ENCODE measurements at regions not wholly inside any gene's neighbourhood (a gene's known extent, or its start where the extent isn't known, plus 50 kb on each side); places are given as distances from the start of the nearest gene placed in this dataset.

GRCh38 chr7:19248681-19249080 lies 103.5 kb upstream of the FERD3L start:
- no peak for ATAC-seq (ENCODE audit: low read depth)
- H4K20me1 ChIP-seq (ENCODE audit: control insufficient read depth, insufficient read depth, low read length, poor library complexity, severe bottlenecking): no peaks in the 10 kb centered on the region
- ChIA-PET CTCF (no interaction called here), POLR2A (no interaction called here)
- H3K4me2 ChIP-seq (replicated peaks; ENCODE audit: low read depth, low read length, poor library complexity, severe bottlenecking): no peak overlapping the region
- Mint-ChIP-seq H3K4me3 (no peak overlapping the region), H3K27ac (no peak overlapping the region), H3K27me3 (no peaks in the 10 kb centered on the region), H3K9me3 (ENCODE audit: insufficient read depth) (no peaks in the 10 kb centered on the region), H3K4me1 (no peaks in the 10 kb centered on the region)
- no peak overlapping the region for H3K4me3 ChIP-seq (ENCODE audit: control extremely low read depth in 1 of 5, extremely low read depth in 1 of 5, insufficient read depth in 1 of 5, low read depth in 2 of 5, low read length in 4 of 5)
- no peak overlapping the region for H3K9ac ChIP-seq (ENCODE audit: low read length)
- no peaks in the 10 kb centered on the region for H3K79me2 ChIP-seq (ENCODE audit: control insufficient read depth, insufficient read depth, low read length)
- no peaks in the 10 kb centered on the region for H3K36me3 ChIP-seq (replicated peaks in 1 of 2; ENCODE audit: control extremely low read depth in 1 of 2, control insufficient read depth in 1 of 2, extremely low read depth in 1 of 2, insufficient read depth in 2 of 2, low read length in 1 of 2)
- no peak overlapping the region for H3K27ac ChIP-seq (ENCODE audit: low read length in 2 of 2)
- no peaks in the 10 kb centered on the region for H3K27me3 ChIP-seq (replicated peaks in 1 of 4; ENCODE audit: control extremely low read depth in 1 of 4, control insufficient read depth in 3 of 4, insufficient read depth in 4 of 4, low read length in 3 of 4)
- peaks cover 0 to 3% (median 0%) of the 10 kb centered on the region in 3 donors for H3K9me3 ChIP-seq (ENCODE audit: control extremely low read depth in 1 of 3, control insufficient read depth in 2 of 3, insufficient read depth in 1 of 3, low read length in 2 of 3)
- H3K4me1 ChIP-seq (ENCODE audit: control insufficient read depth in 2 of 2, insufficient read depth in 2 of 2, low read length in 2 of 2): no peaks in the 10 kb centered on the region
- no CpG with 5 or more reads among the region's 2 CpGs for WGBS (ENCODE audit: insufficient coverage)
- no peak for DNase-seq
- H2AFZ ChIP-seq (ENCODE audit: insufficient read depth, low read depth, low read length, poor library complexity, severe bottlenecking): no peak overlapping the region
- TF ChIP-seq CTCF (IDR thresholded peaks at IDR 0.05): no peak
- TF ChIP-seq EZH2 (IDR thresholded peaks at IDR 0.05; ENCODE audit: borderline replicate concordance, insufficient read depth, low read depth, low read length, poor library complexity, severe bottlenecking): no peak
- intact Hi-C loops (cut with micrococcal nuclease): no loop called here

- Mint-ChIP-seq H3K9me3 (ENCODE audit: insufficient read depth) (peaks cover under 1% of the 10 kb centered on the region), H3K27ac (no peak overlapping the region), H3K4me1 (no peaks in the 10 kb centered on the region), H3K27me3 (no peaks in the 10 kb centered on the region), H3K4me3 (no peak overlapping the region)
- no peaks in the 10 kb centered on the region for H3K36me3 ChIP-seq (replicated peaks in 1 of 2; ENCODE audit: control extremely low read depth in 1 of 2, control insufficient read depth in 1 of 2, extremely low read depth in 1 of 2, insufficient read depth in 2 of 2, low read length in 1 of 2)
- H3K9me3 ChIP-seq (ENCODE audit: control extremely low read depth in 1 of 3, control insufficient read depth in 2 of 3, insufficient read depth in 1 of 3, low read length in 2 of 3): peaks cover 0 to 3% (median 0%) of the 10 kb centered on the region in 3 donors
- H3K4me3 ChIP-seq (ENCODE audit: control extremely low read depth in 1 of 5, extremely low read depth in 1 of 5, insufficient read depth in 1 of 5, low read depth in 2 of 5, low read length in 4 of 5): no peak overlapping the region
- no peak overlapping the region for H3K4me2 ChIP-seq (replicated peaks; ENCODE audit: low read depth, low read length, poor library complexity, severe bottlenecking)
- no peak overlapping the region for H3K27ac ChIP-seq (ENCODE audit: low read length in 2 of 2)
- TF ChIP-seq CTCF (IDR thresholded peaks at IDR 0.05) (no peak), EZH2 (IDR thresholded peaks at IDR 0.05; ENCODE audit: borderline replicate concordance, insufficient read depth, low read depth, low read length, poor library complexity, severe bottlenecking) (no peak)
- POLR2A ChIA-PET: no interaction called here
- no peak overlapping the region for H3K9ac ChIP-seq (ENCODE audit: low read length)
- H2AFZ ChIP-seq (ENCODE audit: insufficient read depth, low read depth, low read length, poor library complexity, severe bottlenecking): no peak overlapping the region
- CTCF ChIA-PET: no interaction called here
- H3K4me1 ChIP-seq (ENCODE audit: control insufficient read depth in 2 of 2, insufficient read depth in 2 of 2, low read length in 2 of 2): no peaks in the 10 kb centered on the region
- intact Hi-C loops (cut with micrococcal nuclease): no loop called here
- no peak for ATAC-seq (ENCODE audit: low read depth)
- H3K27me3 ChIP-seq (replicated peaks in 1 of 4; ENCODE audit: control extremely low read depth in 1 of 4, control insufficient read depth in 3 of 4, insufficient read depth in 4 of 4, low read length in 3 of 4): no peaks in the 10 kb centered on the region
- no peaks in the 10 kb centered on the region for H3K79me2 ChIP-seq (ENCODE audit: control insufficient read depth, insufficient read depth, low read length)
- no peaks in the 10 kb centered on the region for H4K20me1 ChIP-seq (ENCODE audit: control insufficient read depth, insufficient read depth, low read length, poor library complexity, severe bottlenecking)
- 100% methylated on average over 2 of the region's 2 CpGs for WGBS (ENCODE audit: insufficient coverage)
- DNase-seq: no peak
These were observed 102.9 kb upstream of the FERD3L start for GRCh38 chr7:19248115-19248514.

Data from B cell (primary cell).